GM18907 (cell line): ENCODE measurements at regions not wholly inside any gene's neighbourhood (a gene's known extent, or its start where the extent isn't known, plus 50 kb on each side); places are given as distances from the start of the nearest gene placed in this dataset.
A peak's percentile ranks its signal among the peaks of the same experiment; 100 is the strongest.
"Not testable (repeated sequence)": the region's sequence is repeated elsewhere in the genome, so short reads cannot be mapped to it uniquely, and the experiment has no call there.

ENCODE experiments used
- ATAC-seq: cut with Tn5 transposase; IDR thresholded peaks from one replicate; pipeline ENCODE4 v1.9.1; 2021; ENCODE audit warnings: mild to moderate bottlenecking, moderate library complexity; ENCODE audit not compliant: unreplicated experiment

DNA sequence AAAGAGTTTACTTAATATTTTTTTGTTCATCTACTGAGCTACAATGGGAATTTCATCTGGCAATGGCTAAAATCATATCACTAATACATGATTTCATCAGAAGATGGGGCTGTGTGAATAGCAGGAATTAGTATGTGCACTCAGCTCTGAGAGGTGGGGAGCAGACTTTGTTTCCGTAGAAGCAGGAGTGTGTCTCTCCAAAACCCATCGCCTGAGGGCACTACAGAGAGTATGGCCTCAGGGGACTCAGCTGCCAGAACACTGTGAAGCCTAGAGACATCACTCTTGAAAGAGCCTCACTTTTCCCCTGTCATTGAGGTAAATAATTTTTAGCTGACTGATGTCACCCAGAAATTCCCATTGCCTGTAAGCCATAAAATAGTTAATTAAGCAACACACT, 261.4 kb upstream of the ISX start:
- ATAC-seq: no peak

DNA sequence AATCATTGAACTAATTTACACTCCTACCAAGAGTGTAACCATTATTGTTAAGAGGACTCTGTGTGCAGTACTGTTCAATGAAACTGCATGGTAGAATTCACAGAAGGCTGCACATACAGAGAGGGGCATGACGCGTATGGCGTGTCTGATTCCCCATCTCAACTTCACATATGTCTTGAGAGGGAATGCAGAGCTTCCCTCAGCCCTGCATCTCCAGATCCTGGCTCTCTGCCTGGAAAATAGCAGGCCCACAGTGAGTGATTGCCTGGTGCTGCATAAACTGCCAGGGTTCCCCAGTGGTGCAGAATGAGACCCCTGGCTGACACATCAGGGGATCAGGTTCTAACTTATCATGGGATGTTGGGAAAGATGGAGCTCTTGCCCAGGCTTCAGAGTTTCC, 260.2 kb upstream of the ISX start:
- ATAC-seq: no peak

DNA sequence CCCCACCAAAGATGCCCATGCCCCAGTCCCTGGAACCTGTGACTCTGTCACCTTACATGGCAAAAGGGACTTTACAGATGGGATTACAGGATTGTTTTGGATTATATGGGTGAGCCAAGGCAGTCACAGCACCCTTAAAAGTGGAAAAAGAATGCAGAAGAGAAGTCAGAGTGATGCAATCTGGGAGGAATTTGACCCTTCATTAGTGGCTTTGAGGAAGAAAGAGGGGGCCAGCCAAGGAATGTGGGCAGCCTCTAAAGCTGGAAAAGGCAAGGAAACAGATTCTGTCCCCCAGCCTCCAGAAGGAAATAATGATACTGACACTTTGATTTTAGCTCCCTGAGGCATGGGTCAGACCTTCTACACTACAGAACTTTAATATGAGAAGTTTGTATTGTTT, 257.3 kb upstream of the ISX start:
- no peak for ATAC-seq

DNA sequence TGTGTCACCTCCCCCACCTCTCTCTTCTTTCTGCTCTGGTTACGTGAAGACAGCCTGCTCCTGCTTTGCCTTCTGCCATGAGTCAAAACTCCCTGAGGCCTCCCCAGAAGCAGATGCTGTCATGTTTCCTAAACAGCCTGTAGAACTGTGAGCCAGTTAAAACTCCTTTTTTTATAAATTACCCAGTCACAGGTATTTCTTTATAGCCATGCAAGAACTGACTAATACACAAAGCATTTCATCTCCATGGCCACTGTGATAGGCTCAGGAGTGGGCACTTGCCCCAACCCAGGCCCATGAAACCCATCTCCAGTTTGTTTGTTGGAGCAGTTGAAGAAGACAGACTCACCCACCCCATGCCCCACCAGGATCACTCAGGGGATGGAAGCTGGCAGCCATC, 253.3 kb upstream of the ISX start:
- ATAC-seq: no peak

DNA sequence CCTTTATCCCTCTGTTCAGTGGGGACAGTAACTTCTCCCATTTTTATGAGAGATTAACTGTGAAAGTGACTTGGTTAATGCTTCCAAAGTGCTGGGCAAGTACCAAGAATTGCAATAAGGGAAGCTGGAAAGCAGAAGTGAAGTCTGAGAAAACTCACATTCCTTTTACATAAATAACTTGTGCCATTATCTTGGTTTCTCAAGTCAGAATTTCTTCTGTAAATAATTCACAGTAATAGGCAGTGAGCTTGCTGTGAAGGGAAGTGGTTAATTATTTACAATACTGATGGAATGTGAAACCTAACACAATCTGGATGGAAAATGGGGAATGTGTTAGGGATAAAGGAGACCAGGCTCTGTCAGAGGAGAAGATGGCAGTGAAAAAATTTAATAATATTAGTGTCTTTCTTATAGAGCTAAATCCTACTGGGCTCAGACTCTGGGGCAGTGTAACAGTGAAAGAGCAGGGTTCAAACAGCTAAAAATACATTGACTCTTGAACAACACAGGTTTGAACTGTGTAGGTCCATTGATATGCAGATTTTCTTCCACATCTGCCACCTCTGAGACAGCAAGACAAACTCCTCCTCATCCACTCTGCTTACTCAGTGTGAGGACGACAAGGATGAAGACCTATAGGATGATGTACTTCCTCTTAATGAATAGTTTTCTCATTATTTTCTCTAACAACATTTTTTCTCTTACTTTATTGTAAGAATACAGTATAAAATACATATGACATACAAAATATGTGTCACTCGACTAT, 251.5 kb upstream of the ISX start:
- no peak for ATAC-seq

GRCh38 chr22:34829485-34829884, 236.5 kb upstream of the ISX start:
- ATAC-seq: no peak

DNA sequence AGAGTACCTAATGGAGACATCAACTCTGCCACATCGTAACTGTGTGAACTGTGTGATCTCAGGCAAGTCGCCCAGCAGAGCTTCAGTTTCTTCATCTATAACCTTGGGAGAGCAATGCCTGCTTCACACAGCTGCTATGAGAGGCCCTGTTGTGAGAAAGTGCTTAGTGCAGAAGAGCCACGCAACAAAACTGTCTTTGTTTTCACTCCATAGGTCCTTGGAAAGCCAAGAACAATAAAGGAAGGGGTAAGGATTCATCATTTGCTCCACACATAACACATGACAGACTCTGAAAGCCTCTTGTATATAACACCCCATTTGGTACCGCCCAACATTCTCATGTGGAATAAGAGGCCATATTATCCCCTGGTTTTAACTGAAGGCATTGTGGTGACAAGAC, 231.9 kb upstream of the ISX start:
- no peak for ATAC-seq

DNA sequence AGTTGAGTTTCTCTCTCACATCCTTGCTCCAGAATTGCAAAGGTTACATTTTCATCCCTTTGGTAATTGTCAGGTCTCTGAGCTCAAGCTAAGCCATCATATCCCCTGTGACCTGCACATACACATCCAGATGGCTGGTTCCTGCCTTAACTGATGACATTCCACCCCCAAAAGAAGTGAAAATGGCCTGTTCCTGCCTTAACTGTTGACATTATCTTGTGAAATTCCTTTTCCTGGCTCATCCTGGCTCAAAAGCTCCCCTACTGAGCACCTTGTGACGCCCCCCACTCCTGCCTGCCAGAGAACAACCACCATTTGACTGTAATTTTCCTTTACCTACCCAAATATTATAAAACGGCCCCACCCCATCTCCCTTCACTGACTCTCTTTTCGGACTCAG, 231.4 kb upstream of the ISX start:
- not testable (repeated sequence) for ATAC-seq

DNA sequence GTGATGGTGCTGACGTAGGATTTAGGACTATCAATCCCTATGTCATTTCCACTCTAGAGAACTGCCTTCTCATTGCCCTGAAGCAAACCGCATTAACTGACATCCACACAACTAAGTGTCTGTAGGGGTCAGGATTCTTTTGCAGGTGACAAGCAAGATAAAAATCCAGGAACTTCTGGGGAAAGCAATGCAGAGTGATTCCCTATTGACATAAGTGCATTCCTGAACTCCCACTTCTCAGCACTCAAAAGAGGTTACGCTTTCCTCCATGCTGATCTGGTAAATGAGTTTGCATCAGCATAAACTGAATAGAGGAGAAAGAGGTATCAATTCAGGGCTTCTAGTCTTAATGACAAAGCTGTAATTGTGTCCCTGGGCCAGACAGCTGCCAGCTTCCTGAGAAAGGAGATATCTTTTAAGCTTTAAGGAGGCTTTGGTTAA, 224.6 kb upstream of the ISX start:
- no peak for ATAC-seq

- ATAC-seq: no peak
These were observed 224.0 kb upstream of the ISX start for GRCh38 chr22:34841911-34842310.

DNA sequence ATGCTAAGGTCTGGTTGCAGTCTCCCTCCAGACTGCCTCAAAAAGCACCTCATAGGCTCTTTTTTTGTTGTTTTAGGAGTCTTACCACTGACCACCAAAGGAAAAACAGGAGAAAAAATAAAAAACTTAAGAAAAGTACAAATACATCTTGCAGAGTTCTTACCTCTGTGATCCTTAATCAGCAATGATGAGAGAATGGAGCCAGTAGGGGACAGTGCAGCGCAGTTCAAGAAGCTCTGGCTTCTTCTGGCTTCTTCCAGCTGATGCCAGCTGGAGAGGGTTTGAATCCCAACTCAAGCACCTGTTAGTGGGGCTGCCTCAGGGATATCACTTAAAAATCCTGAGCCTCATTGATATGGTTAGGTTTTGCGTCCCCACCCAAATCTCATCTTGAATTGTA, 223.3 kb upstream of the ISX start:
- ATAC-seq: no peak

- not testable (repeated sequence) for ATAC-seq
These were observed 222.2 kb upstream of the ISX start for GRCh38 chr22:34843743-34844142.

DNA sequence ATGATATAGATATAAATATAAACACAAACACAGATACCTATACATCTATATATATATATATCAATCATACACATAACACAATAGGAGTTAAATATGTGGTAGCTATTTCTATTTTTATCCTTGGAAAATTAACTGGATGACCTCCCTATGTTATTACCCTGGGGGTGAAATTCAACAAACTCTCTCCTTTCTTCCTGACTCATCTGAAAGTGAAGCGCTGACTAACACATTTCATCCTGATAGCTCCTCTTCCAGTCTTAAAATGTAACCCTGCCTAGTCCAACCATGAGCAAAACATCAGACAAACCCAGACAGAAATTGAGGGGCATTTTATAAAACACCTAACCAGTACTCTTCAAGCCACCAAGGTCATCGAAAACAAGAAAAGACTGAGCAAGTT, 220.6 kb upstream of the ISX start:
- no peak for ATAC-seq

DNA sequence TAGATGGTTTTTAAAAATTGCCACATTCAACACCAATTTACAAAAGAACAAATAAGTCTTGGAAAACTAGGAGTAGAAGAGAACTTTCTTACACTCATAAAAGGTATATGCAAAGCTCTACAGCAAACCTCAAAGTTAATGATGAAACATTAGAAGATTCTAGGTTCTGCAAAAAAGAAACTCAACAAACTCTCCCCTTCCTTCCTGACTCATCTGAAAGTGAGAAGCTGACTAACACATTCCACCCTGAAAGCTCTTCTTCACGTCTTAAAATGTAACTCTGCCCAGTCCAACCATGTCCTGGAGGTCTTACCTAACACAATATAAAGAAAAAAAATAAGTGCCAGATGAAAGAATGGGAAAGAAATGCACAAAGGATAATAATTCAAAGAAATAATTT, 218.9 kb upstream of the ISX start:
- ATAC-seq: peak; percentile 60

DNA sequence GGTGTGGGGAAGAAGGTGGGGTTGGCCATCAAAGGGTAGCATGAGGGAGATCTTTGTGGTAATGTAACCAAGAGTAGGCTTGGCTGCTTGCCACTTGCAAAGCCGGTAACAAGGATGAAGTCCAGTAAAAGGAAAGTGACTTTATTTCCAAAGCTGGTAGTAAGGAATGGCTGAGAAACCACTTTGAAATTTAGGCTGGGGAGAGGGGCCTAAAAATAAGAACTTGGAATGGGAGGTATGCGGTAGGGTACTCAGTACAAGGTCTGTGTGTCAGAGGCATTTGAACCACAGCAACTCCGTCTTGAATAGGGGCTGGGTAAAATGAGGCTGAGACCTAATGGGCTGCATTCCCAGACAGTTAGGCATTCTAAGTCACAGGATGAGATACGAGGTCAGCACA, 216.0 kb upstream of the ISX start:
- no peak for ATAC-seq

DNA sequence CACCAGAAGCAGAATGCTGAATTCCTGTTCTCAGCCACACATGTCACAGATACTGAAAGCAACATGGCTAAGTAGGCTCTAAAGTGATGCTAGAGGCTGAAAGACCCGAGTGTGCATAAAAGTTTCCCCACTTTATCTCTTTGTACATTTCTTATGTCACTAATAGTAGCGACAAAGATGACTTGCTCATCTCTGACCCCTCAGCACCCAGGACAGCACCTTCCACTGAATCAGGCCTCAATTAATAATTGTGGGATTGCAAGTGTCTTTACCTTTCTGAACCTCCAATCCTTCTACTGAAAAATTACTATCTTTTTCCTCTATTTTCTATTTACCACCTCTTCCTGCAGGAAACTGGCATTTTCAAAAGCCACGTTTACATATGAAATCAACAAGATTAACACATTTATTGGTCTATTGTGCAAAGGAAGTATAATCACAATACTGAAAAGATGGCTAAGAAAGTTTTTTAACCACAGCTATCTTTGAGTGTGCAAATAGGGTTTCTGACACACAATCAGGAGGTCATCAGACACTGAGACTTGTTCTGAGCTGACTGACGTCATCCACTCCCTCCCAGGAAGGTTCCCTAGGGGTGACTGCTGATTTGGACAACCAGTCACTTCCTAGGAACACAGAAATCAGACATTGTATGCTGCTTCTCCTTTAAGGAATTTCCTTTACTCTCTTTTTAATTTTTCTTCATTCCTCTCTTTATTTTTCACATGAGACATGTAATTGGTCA, 213.9 kb upstream of the ISX start:
- no peak for ATAC-seq

DNA sequence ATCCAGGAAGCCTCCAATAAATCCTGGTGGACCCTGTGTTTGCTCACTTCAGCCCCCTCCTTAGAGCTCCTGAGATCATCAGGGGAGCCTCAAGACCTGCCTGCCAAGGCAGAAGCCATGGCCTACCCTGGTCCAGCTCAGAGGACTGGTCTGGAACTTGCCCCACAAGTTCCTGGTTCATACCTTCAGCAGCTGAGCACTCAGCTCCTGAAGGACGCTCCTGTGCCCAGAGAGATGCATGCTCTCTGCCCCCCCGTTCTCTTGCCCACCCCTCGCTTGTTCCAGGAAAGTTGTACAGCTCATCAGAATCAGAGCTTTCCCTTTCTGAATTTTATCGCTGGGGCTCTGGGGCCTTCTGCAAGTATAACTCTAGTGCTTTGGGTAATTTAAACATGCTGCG, 210.5 kb upstream of the ISX start:
- no peak for ATAC-seq

DNA sequence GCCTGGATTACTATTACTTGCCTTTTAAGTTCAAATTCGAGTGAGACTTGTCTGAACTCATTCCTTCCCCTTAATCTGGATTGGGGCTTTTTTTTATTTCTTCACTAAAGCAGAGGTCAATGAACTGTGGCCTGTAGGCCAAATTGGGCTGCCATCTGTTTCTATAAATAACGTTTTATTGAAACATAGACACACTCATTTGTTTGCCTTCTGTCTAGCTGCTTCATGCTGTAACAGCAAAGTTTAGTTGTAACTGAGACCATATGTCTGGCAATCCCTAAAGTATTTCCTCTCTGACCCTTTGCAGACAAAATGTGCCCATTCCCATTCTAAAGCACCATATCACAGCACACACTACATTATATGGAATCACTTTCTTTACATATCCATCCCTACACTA, 207.9 kb upstream of the ISX start:
- no peak for ATAC-seq

DNA sequence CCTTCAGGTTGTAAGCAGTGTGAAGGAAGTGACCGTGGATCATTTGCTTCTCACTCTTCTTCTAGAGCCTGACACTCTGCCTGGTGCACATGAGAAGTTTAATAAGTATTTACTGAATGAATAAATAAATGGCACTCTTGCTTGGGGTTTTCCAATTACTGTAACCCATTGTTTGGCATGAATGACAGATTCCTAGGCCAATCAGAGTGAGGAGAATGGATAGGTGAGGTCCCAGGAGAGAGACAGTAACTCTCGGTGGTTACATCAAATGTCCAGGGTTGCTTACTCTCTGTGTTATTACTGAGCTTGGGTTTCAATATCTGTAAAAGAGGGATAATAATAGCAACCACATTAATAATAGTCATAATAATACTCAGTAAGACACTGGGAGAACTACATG, 204.2 kb upstream of the ISX start:
- ATAC-seq: no peak

DNA sequence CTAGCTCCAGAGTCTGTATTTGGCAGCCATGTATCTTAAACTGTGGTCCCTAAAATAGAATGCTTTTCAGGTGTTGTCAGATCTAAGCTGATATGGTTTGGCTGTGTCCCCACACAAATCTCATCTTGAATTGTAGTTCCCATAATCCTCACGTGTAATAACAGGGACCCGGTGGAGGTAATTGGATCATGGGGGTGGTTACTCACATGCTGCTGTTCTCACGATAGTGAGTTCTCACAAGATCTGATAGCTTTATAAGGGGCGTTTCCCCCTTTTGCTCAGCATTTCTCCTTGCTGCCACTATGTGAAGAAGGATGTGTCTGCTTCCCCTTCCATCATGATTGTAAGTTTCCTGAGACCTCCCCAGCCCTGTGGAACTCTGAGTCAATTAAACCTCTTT, 199.9 kb upstream of the ISX start:
- ATAC-seq: no peak

DNA sequence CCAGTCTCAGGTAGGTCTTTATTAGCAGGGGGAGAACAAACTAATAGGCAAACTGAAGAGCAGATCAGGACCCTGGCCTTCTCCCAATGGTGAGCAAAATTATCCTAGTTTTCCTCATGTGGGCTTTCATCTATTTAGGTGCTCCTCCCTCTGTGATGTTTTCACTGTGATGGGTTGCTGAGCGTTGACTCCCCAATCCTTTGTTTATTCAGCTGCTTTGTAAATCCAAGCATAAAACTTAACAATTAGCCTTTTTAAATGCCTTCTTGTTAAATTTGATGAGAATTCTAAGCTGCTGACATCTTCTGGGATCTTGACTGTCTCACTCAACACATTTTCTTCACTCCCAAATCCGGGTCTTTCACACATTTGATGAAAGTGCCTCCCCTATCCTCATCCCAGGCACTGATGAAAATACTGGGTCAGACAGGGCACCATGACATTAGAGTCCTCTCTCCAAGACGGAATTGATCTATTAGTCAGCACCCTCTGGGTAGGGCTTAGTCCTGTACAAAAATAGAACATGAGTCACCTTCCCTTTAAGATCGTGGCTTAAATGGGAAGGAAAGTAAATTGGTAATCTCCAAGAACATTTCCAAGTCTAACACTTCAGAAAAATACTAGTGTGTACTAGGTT, 199.3 kb upstream of the ISX start:
- ATAC-seq: no peak

DNA sequence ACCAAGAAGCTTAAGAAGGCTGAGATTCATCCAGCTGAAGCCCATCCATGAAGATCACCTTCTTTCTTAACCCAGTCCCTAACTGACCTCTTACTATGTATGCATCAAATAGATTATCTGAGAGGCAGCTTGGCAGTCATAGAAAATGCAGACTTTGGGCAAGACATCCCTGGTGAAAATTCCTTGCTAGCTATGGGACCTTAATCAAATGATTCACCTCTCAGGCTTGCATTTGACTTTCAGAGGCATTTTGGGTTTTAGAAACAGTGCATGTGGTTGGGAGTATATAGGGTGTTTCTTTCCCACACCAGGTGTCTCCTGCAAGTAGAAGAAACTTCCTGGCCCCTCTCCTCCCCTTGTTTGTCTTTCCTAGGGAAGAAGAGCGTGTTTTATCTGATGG, 188.5 kb upstream of the ISX start:
- ATAC-seq: no peak
